ENCODE measurements at regions not wholly inside any gene's neighbourhood (a gene's known extent, or its start where the extent isn't known, plus 50 kb on each side); places are given as distances from the start of the nearest gene placed in this dataset.
A peak's percentile ranks its signal among the peaks of the same experiment; 100 is the strongest.

- intact Hi-C loops (cut with DNase I; ENCODE audit: low total_unique reads) = no loop called here
These were observed 561.1 kb downstream of the ACTR3B start for GRCh38 chr7:153320681-153321080.

GRCh38 chr7:153322991-153323390, 563.4 kb downstream of the ACTR3B start:
- intact Hi-C loops (cut with DNase I; ENCODE audit: low total_unique reads) = no loop called here
- DNase-seq = no peak
- no peak for TF ChIP-seq POLR2A (IDR thresholded peaks at IDR 0.05)
- no peak for TF ChIP-seq CTCF (IDR thresholded peaks at IDR 0.05)
- Histone ChIP-seq H3K27ac (no peak overlapping the region), H3K9me3 (no peaks in the 10 kb centered on the region), H3K4me1 (no peaks in the 10 kb centered on the region), H3K36me3 (no peaks in the 10 kb centered on the region), H3K27me3 (no peaks in the 10 kb centered on the region), H3K4me3 (no peak overlapping the region)

More at GRCh38 chr7:153320681-153321080, 561.1 kb downstream of the ACTR3B start:
- Histone ChIP-seq H3K4me1 (no peaks in the 10 kb centered on the region), H3K9me3 (no peaks in the 10 kb centered on the region), H3K27me3 (no peaks in the 10 kb centered on the region), H3K4me3 (no peak overlapping the region), H3K36me3 (no peaks in the 10 kb centered on the region), H3K27ac (peak overlapping the region; percentile 81 to 83)
- DNase-seq = peak in 1 of 2 donors; percentile 28
- no peak for TF ChIP-seq POLR2A (IDR thresholded peaks at IDR 0.05)
- peak in 2 of 4 experiments; percentile 30 to 42 for TF ChIP-seq CTCF (IDR thresholded peaks at IDR 0.05)

GRCh38 chr7:153324094-153324493, 564.5 kb downstream of the ACTR3B start:
- Histone ChIP-seq H3K4me1 (no peaks in the 10 kb centered on the region), H3K27me3 (no peaks in the 10 kb centered on the region), H3K36me3 (no peaks in the 10 kb centered on the region), H3K9me3 (no peaks in the 10 kb centered on the region), H3K27ac (no peak overlapping the region), H3K4me3 (no peak overlapping the region)
- intact Hi-C loops (cut with DNase I; ENCODE audit: low total_unique reads) = no loop called here
- no peak for TF ChIP-seq CTCF (IDR thresholded peaks at IDR 0.05)
- DNase-seq = no peak

GRCh38 chr7:153327683-153328082, 568.1 kb downstream of the ACTR3B start:
- TF ChIP-seq CTCF (IDR thresholded peaks at IDR 0.05) = no peak
- TF ChIP-seq POLR2A (IDR thresholded peaks at IDR 0.05) = no peak
- Histone ChIP-seq H3K4me1 (no peaks in the 10 kb centered on the region), H3K4me3 (no peak overlapping the region), H3K27ac (no peak overlapping the region), H3K27me3 (no peaks in the 10 kb centered on the region), H3K36me3 (no peaks in the 10 kb centered on the region), H3K9me3 (no peaks in the 10 kb centered on the region)
- intact Hi-C loops (cut with DNase I; ENCODE audit: low total_unique reads) = no loop called here
- DNase-seq = no peak

GRCh38 chr7:153331427-153331826, 571.9 kb downstream of the ACTR3B start:
- H3K4me1 ChIP-seq = no peaks in the 10 kb centered on the region
- intact Hi-C loops (cut with DNase I; ENCODE audit: low total_unique reads) = no loop called here
- no peaks in the 10 kb centered on the region for H3K9me3 ChIP-seq
- no peak overlapping the region for H3K27ac ChIP-seq
- TF ChIP-seq CTCF (IDR thresholded peaks at IDR 0.05) (no peak), POLR2A (IDR thresholded peaks at IDR 0.05) (no peak)
- DNase-seq = no peak
- H3K27me3 ChIP-seq = no peaks in the 10 kb centered on the region
- no peak overlapping the region for H3K4me3 ChIP-seq
- H3K36me3 ChIP-seq = no peaks in the 10 kb centered on the region
